ENCODE measurements at regions not wholly inside any gene's neighbourhood (a gene's known extent, or its start where the extent isn't known, plus 50 kb on each side); places are given as distances from the start of the nearest gene placed in this dataset.

GRCh38 chr2:10242451-10242850 lies 60.3 kb upstream of the HPCAL1 start:
- Mint-ChIP-seq H3K36me3 (ENCODE audit: low read depth) (no peaks in the 10 kb centered on the region), H3K9me3 (no peaks in the 10 kb centered on the region), H3K4me3 (no peak overlapping the region), H3K4me1 (ENCODE audit: low read depth) (no peaks in the 10 kb centered on the region), H3K27me3 (no peaks in the 10 kb centered on the region), H3K27ac (no peak overlapping the region)
- TF ChIP-seq, protein P1, sequence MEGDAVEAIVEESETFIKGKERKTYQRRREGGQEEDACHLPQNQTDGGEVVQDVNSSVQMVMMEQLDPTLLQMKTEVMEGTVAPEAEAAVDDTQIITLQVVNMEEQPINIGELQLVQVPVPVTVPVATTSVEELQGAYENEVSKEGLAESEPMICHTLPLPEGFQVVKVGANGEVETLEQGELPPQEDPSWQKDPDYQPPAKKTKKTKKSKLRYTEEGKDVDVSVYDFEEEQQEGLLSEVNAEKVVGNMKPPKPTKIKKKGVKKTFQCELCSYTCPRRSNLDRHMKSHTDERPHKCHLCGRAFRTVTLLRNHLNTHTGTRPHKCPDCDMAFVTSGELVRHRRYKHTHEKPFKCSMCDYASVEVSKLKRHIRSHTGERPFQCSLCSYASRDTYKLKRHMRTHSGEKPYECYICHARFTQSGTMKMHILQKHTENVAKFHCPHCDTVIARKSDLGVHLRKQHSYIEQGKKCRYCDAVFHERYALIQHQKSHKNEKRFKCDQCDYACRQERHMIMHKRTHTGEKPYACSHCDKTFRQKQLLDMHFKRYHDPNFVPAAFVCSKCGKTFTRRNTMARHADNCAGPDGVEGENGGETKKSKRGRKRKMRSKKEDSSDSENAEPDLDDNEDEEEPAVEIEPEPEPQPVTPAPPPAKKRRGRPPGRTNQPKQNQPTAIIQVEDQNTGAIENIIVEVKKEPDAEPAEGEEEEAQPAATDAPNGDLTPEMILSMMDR (IDR thresholded peaks at IDR 0.05): no peak
- POLR2A ChIA-PET: no interaction called here
- intact Hi-C loops (cut with micrococcal nuclease): no loop called here
- CTCF ChIA-PET: no interaction called here
- no peak for DNase-seq
- no peak for ATAC-seq

DNA sequence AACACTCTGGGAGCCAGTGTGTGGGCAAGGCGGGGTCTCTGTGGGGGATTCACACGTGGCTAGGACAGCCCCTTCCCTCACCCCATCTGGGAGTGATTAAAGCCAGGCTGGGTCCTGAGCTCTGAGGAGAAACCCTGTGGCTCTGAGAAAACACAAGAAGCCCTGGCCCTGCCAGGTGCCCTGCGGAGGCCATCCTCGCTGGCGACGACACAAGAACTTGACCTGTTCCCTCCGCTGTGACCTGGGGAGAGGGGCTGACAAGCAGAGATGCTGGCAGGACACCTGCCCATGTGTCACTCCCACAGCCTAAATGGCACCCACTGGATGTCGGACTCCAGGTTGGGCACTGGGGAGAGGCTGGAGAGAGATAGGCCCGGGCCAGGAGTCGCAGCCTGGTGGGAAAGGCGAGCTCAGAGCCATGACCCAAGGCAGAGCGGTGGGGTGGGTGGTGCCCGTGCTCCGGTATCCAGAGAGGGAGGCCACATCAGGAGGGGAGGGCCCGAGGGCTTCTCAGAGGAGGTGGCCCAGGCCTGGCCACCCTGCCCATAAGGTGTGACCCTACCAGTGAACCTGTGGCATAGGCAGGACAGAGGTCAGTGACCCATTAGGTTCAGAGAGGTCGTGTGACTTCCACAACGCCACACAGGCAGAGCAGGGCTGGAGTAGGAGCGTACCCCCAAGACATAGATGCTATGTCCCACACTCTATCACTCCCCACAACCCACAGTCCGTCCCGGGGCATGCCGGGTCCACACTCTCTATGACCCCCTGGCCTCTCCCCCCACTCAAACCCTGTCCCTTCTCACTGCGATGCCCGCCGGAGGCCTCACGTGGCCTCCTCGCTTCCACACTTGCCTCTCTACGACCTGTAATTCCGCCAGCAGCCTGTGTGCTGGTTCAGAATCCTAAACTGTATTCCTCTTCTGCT lies 59.4 kb upstream of the HPCAL1 start:
- Mint-ChIP-seq H3K36me3 (ENCODE audit: low read depth) (no peaks in the 10 kb centered on the region), H3K27ac (no peak overlapping the region), H3K4me3 (no peak overlapping the region), H3K27me3 (no peaks in the 10 kb centered on the region), H3K4me1 (ENCODE audit: low read depth) (no peaks in the 10 kb centered on the region), H3K9me3 (no peaks in the 10 kb centered on the region)
- CTCF ChIA-PET: interaction anchor here (0.6 kb wide), 1 partner anchor 208 kb away, joined by 3 read pairs; no protein-coding TSS in a partner anchor
- no peak for DNase-seq
- TF ChIP-seq, protein P1 (IDR thresholded peaks at IDR 0.05): no peak
- intact Hi-C loops (cut with micrococcal nuclease): no loop called here
- POLR2A ChIA-PET: no interaction called here
- ATAC-seq: no peak

- Mint-ChIP-seq H3K4me3 (no peak overlapping the region), H3K36me3 (ENCODE audit: low read depth) (no peaks in the 10 kb centered on the region), H3K4me1 (ENCODE audit: low read depth) (no peaks in the 10 kb centered on the region), H3K27ac (no peak overlapping the region), H3K27me3 (no peaks in the 10 kb centered on the region), H3K9me3 (peaks cover 1% of the 10 kb centered on the region)
- ChIA-PET CTCF (no interaction called here), POLR2A (no interaction called here)
- TF ChIP-seq, protein P1 (IDR thresholded peaks at IDR 0.05): no peak
- intact Hi-C loops (cut with micrococcal nuclease): no loop called here
- ATAC-seq (no peak), DNase-seq (no peak)
Measured at GRCh38 chr2:10243926-10244270, 58.8 kb upstream of the HPCAL1 start.

- Mint-ChIP-seq H3K9me3 (peaks cover 8% of the 10 kb centered on the region), H3K4me1 (ENCODE audit: low read depth) (no peaks in the 10 kb centered on the region), H3K36me3 (ENCODE audit: low read depth) (no peaks in the 10 kb centered on the region), H3K27ac (no peak overlapping the region), H3K27me3 (no peaks in the 10 kb centered on the region), H3K4me3 (no peak overlapping the region)
- ChIA-PET POLR2A (no interaction called here), CTCF (no interaction called here)
- TF ChIP-seq, protein P1 (IDR thresholded peaks at IDR 0.05): no peak
- no peak for ATAC-seq
- no peak for DNase-seq
- intact Hi-C loops (cut with micrococcal nuclease): no loop called here
Measured at GRCh38 chr2:10245021-10245420, 57.7 kb upstream of the HPCAL1 start.

GRCh38 chr2:10245661-10246060 lies 57.0 kb upstream of the HPCAL1 start:
- intact Hi-C loops (cut with micrococcal nuclease): no loop called here
- ChIA-PET CTCF (no interaction called here), POLR2A (no interaction called here)
- H3K36me3 Mint-ChIP-seq (ENCODE audit: low read depth): peaks cover under 1% of the 10 kb centered on the region
- TF ChIP-seq, protein P1 (IDR thresholded peaks at IDR 0.05): no peak
- H3K9me3 Mint-ChIP-seq: peaks cover 13% of the 10 kb centered on the region
- no peaks in the 10 kb centered on the region for H3K4me1 Mint-ChIP-seq (ENCODE audit: low read depth)
- H3K4me3 Mint-ChIP-seq: no peak overlapping the region
- ATAC-seq (no peak), DNase-seq (no peak)
- no peaks in the 10 kb centered on the region for H3K27me3 Mint-ChIP-seq
- no peak overlapping the region for H3K27ac Mint-ChIP-seq
